ENCODE measurements at regions not wholly inside any gene's neighbourhood (a gene's known extent, or its start where the extent isn't known, plus 50 kb on each side); places are given as distances from the start of the nearest gene placed in this dataset.

GRCh38 chr4:160127211-160127610 is 1024.3 kb downstream of the RAPGEF2 start:
- DNase-seq = no peak
- H3K4me1 ChIP-seq = no peaks in the 10 kb centered on the region
- no peaks in the 10 kb centered on the region for H3K27me3 ChIP-seq
- H3K4me3 ChIP-seq (replicated peaks in 1 of 3) = no peak overlapping the region
- intact Hi-C loops (cut with DNase I) = no loop called here
- TF ChIP-seq, protein P1, sequence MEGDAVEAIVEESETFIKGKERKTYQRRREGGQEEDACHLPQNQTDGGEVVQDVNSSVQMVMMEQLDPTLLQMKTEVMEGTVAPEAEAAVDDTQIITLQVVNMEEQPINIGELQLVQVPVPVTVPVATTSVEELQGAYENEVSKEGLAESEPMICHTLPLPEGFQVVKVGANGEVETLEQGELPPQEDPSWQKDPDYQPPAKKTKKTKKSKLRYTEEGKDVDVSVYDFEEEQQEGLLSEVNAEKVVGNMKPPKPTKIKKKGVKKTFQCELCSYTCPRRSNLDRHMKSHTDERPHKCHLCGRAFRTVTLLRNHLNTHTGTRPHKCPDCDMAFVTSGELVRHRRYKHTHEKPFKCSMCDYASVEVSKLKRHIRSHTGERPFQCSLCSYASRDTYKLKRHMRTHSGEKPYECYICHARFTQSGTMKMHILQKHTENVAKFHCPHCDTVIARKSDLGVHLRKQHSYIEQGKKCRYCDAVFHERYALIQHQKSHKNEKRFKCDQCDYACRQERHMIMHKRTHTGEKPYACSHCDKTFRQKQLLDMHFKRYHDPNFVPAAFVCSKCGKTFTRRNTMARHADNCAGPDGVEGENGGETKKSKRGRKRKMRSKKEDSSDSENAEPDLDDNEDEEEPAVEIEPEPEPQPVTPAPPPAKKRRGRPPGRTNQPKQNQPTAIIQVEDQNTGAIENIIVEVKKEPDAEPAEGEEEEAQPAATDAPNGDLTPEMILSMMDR (IDR thresholded peaks at IDR 0.05) = no peak
- TF ChIP-seq POLR2A (IDR thresholded peaks at IDR 0.05) = no peak
- H3K36me3 ChIP-seq = no peaks in the 10 kb centered on the region
- H3K9me3 ChIP-seq = no peaks in the 10 kb centered on the region
- no peak overlapping the region for H3K27ac ChIP-seq

GRCh38 chr4:160129439-160129838 is 1026.6 kb downstream of the RAPGEF2 start:
- 78 to 80% methylated on average over 2 of the region's 2 CpGs for WGBS, 2 donors
- no peak overlapping the region for H3K27ac ChIP-seq

DNA sequence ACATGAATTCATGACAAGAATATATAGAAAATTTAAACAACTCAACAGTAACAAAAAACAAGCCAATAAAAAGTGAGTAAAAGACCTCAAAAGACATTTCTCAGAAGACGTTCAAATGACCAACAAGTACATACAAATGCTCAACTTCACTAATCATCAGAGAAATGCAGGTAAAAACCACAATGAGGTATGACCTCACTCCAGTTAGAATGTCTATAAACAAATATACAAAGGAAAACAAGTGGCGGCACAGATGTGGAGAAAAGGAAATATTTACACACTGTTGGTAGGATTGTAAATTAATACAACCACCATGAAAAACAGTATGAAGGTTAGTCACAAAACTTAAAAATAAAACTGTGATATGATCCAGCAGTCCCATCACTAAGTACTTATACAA is 1033.1 kb downstream of the RAPGEF2 start:
- Histone ChIP-seq H3K27me3 (no peaks in the 10 kb centered on the region), H3K27ac (no peak overlapping the region), H3K9me3 (no peaks in the 10 kb centered on the region), H3K4me1 (no peaks in the 10 kb centered on the region), H3K36me3 (no peaks in the 10 kb centered on the region), H3K4me3 (replicated peaks in 1 of 3) (no peak overlapping the region)
- no peak for DNase-seq
- TF ChIP-seq, protein P1 (IDR thresholded peaks at IDR 0.05) = no peak
- no peak for TF ChIP-seq POLR2A (IDR thresholded peaks at IDR 0.05)
- 72 to 84% methylated on average over 2 of the region's 2 CpGs for WGBS, 2 donors
- intact Hi-C loops (cut with DNase I) = no loop called here

More at GRCh38 chr4:160129439-160129838, 1026.6 kb downstream of the RAPGEF2 start:
- Histone ChIP-seq H3K27me3 (no peaks in the 10 kb centered on the region), H3K36me3 (no peaks in the 10 kb centered on the region), H3K9me3 (no peaks in the 10 kb centered on the region), H3K4me1 (no peaks in the 10 kb centered on the region), H3K4me3 (replicated peaks in 1 of 3) (no peak overlapping the region)
- intact Hi-C loops (cut with DNase I) = no loop called here
- TF ChIP-seq, protein P1 (IDR thresholded peaks at IDR 0.05) = no peak
- no peak for TF ChIP-seq POLR2A (IDR thresholded peaks at IDR 0.05)
- no peak for DNase-seq

DNA sequence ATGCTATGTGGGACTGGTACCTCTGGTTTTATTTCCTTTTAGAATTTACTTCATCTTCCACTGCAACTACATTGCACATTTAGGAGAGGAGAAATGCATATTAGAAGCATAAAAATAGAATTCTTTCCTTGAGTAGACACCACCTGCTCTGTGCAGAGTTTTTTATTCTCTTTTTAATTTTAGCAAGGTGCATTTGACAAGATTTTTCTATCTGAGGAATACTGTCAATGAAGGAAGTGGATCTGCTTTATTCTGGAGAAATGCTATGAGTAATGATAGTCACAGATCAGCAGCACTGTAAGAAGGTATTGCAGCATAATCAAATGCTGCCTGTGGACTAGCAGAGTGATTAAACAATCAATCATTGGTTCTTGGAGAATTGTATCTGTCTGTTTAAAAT is 1038.3 kb downstream of the RAPGEF2 start:
- DNase-seq = no peak
- no peaks in the 10 kb centered on the region for H3K36me3 ChIP-seq
- H3K4me3 ChIP-seq (replicated peaks in 1 of 3) = no peak overlapping the region
- no peaks in the 10 kb centered on the region for H3K27me3 ChIP-seq
- no peak for TF ChIP-seq POLR2A (IDR thresholded peaks at IDR 0.05)
- TF ChIP-seq, protein P1 (IDR thresholded peaks at IDR 0.05) = no peak
- no peaks in the 10 kb centered on the region for H3K9me3 ChIP-seq
- H3K27ac ChIP-seq = no peak overlapping the region
- H3K4me1 ChIP-seq = no peaks in the 10 kb centered on the region
- intact Hi-C loops (cut with DNase I) = no loop called here

DNA sequence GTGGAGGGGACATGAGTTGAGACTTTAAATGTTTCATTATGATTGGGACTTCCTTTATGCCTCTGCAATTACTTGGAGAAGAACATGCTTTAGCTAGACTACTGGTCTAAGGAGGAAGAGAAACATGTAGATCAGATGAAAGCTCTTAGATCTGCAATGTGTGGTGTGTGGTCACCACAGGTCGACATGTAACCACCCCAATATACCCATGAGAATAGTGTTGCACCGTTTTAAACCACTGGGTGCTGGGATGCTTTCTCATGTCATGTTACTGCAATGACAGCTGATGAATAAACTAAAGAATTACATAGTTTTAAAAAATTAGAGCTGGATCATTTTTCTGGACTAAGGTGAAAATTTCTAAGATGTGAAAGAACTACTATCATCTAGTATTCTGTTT is 1039.7 kb downstream of the RAPGEF2 start:
- no peaks in the 10 kb centered on the region for H3K36me3 ChIP-seq
- H3K4me3 ChIP-seq (replicated peaks in 1 of 3) = no peak overlapping the region
- intact Hi-C loops (cut with DNase I) = no loop called here
- no peak overlapping the region for H3K27ac ChIP-seq
- 67 to 69% methylated on average over 2 of the region's 2 CpGs for WGBS, 2 donors
- H3K27me3 ChIP-seq = no peaks in the 10 kb centered on the region
- TF ChIP-seq POLR2A (IDR thresholded peaks at IDR 0.05) = no peak
- TF ChIP-seq, protein P1 (IDR thresholded peaks at IDR 0.05) = no peak
- H3K9me3 ChIP-seq = no peaks in the 10 kb centered on the region
- H3K4me1 ChIP-seq = no peaks in the 10 kb centered on the region
- DNase-seq = no peak
